ENCODE measurements at regions not wholly inside any gene's neighbourhood (a gene's known extent, or its start where the extent isn't known, plus 50 kb on each side); places are given as distances from the start of the nearest gene placed in this dataset.

GRCh38 chr13:47310401-47310800 lies 413.5 kb upstream of the HTR2A start:
- TF ChIP-seq CTCF (optimal IDR thresholded peaks at IDR 0.05 in 1 of 3, IDR thresholded peaks at IDR 0.05 in 1 of 3, conservative IDR thresholded peaks at IDR 0.05 in 1 of 3; ENCODE audit: extremely low read depth in 1 of 3, insufficient read depth in 2 of 3, low read length in 3 of 3) (no peak), EZH2 (IDR thresholded peaks at IDR 0.05; ENCODE audit: low read length) (no peak)
